ENCODE measurements at regions not wholly inside any gene's neighbourhood (a gene's known extent, or its start where the extent isn't known, plus 50 kb on each side); places are given as distances from the start of the nearest gene placed in this dataset.

DNA sequence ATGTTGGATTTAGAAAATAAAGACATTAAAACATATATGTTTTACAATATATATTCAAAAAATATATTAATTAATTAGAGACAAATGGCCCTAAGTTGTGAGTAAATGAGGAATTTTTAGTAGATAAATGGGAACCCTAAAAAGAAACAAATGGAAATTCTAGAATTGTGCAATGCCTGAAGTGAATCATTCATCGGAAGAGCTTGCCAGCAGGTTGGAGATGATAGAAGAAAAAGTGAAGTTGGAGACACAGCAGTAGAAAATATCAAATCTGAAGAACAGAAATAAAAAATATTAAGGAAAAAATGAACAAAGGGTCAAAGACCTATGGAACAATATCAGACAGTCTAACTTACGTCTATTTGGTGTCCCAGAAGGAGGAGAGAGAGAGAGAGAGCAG lies 109.4 kb upstream of the NEDD9 start:
- Histone ChIP-seq H3K27ac (no peak overlapping the region), H3K36me3 (no peaks in the 10 kb centered on the region), H3K27me3 (no peaks in the 10 kb centered on the region), H3K4me1 (no peaks in the 10 kb centered on the region), H3K9me3 (peaks cover 0 to 12% (median 0%) of the 10 kb centered on the region in 4 donors), H3K4me3 (no peak overlapping the region)
- TF ChIP-seq, protein P1, sequence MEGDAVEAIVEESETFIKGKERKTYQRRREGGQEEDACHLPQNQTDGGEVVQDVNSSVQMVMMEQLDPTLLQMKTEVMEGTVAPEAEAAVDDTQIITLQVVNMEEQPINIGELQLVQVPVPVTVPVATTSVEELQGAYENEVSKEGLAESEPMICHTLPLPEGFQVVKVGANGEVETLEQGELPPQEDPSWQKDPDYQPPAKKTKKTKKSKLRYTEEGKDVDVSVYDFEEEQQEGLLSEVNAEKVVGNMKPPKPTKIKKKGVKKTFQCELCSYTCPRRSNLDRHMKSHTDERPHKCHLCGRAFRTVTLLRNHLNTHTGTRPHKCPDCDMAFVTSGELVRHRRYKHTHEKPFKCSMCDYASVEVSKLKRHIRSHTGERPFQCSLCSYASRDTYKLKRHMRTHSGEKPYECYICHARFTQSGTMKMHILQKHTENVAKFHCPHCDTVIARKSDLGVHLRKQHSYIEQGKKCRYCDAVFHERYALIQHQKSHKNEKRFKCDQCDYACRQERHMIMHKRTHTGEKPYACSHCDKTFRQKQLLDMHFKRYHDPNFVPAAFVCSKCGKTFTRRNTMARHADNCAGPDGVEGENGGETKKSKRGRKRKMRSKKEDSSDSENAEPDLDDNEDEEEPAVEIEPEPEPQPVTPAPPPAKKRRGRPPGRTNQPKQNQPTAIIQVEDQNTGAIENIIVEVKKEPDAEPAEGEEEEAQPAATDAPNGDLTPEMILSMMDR (IDR thresholded peaks at IDR 0.05) = no peak
- TF ChIP-seq POLR2A (IDR thresholded peaks at IDR 0.05) (no peak), EP300 (IDR thresholded peaks at IDR 0.05) (no peak)
- 68% methylated on average over 2 of the region's 2 CpGs for WGBS, 2 donors
- DNase-seq (ENCODE audit: low spot score in 2 of 2) = no peak

DNA sequence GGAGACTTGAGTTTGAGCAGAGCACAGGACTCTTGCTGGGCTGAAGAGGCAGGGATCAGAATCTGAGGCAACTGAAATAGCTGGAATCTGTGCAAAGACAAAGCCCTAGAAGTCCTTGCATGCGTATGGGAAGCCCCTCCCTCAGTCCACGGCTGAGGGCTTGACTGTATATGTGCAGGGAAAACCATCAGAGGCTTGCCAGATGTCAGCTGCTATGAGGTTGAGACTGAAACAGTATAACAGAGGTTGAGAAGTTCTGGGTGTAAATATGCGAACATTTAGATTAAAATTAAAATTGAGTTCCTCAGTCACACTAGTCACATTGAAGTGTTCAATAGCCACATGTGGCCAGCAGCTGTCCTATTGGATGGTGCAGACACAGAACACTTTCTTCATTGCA lies 108.8 kb upstream of the NEDD9 start:
- Histone ChIP-seq H3K27me3 (no peaks in the 10 kb centered on the region), H3K4me1 (no peaks in the 10 kb centered on the region), H3K9me3 (peaks cover 0 to 12% (median 0%) of the 10 kb centered on the region in 4 donors), H3K4me3 (no peak overlapping the region), H3K36me3 (no peaks in the 10 kb centered on the region), H3K27ac (no peak overlapping the region)
- WGBS, 2 donors = 72 to 74% methylated on average over 3 of the region's 3 CpGs
- TF ChIP-seq POLR2A (IDR thresholded peaks at IDR 0.05) (no peak), EP300 (IDR thresholded peaks at IDR 0.05) (no peak)
- TF ChIP-seq, protein P1 (IDR thresholded peaks at IDR 0.05) = no peak
- DNase-seq (ENCODE audit: low spot score in 2 of 2) = no peak

DNA sequence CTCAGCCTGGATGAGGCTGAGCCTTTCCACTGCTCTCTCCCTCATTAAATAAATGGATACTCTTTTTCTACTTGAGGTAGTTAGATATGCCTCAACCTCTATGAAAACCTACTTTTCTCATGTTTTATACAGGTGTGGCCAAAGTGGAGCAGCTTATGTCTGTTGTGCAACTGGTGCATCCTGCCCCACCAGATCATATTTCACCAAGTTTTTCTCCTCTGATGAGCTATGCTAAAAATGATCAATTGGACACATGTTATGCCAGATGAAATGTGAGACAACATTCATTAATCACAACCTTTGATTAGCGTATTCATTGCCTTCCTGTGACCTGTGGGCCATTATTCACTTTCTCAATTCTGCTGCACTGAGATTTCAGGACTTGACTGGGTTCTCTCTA lies 106.9 kb upstream of the NEDD9 start:
- Histone ChIP-seq H3K4me3 (no peak overlapping the region), H3K4me1 (no peaks in the 10 kb centered on the region), H3K9me3 (peaks cover 0 to 12% (median 0%) of the 10 kb centered on the region in 4 donors), H3K36me3 (no peaks in the 10 kb centered on the region), H3K27ac (no peak overlapping the region), H3K27me3 (no peaks in the 10 kb centered on the region)
- 94 to 98% methylated on average over 1 of the region's 1 CpG for WGBS, 2 donors
- DNase-seq (ENCODE audit: low spot score in 2 of 2) = no peak
- TF ChIP-seq EP300 (IDR thresholded peaks at IDR 0.05) (no peak), POLR2A (IDR thresholded peaks at IDR 0.05) (no peak)
- TF ChIP-seq, protein P1 (IDR thresholded peaks at IDR 0.05) = no peak

DNA sequence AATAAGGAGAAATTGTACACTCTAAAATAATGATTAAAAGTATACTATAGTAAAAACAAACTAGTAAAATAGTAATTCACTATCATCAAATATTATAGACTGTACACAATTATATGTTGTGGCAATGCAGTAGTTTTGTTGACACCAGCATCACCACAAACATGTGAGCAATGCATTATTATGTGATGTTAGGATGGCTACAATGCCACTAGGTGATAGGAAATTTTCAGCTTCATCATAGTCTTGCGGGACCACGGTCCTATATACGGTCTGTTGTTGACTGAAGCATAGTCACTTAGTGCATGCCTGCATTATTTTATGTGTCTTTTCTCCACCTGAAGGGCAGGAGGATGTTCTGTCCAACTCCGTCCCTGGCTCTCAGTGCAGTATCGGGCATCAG lies 104.8 kb upstream of the NEDD9 start:
- TF ChIP-seq, protein P1 (IDR thresholded peaks at IDR 0.05) = no peak
- TF ChIP-seq EP300 (IDR thresholded peaks at IDR 0.05) (no peak), POLR2A (IDR thresholded peaks at IDR 0.05) (no peak)
- H3K4me1 ChIP-seq = no peaks in the 10 kb centered on the region
- H3K27me3 ChIP-seq = no peaks in the 10 kb centered on the region
- H3K9me3 ChIP-seq = peaks cover 0 to 12% (median 0%) of the 10 kb centered on the region in 4 donors
- H3K27ac ChIP-seq = no peak overlapping the region
- no peak for DNase-seq (ENCODE audit: low spot score in 2 of 2)
- no peaks in the 10 kb centered on the region for H3K36me3 ChIP-seq
- H3K4me3 ChIP-seq = no peak overlapping the region
- WGBS, 2 donors = 94 to 98% methylated on average over 5 of the region's 5 CpGs

DNA sequence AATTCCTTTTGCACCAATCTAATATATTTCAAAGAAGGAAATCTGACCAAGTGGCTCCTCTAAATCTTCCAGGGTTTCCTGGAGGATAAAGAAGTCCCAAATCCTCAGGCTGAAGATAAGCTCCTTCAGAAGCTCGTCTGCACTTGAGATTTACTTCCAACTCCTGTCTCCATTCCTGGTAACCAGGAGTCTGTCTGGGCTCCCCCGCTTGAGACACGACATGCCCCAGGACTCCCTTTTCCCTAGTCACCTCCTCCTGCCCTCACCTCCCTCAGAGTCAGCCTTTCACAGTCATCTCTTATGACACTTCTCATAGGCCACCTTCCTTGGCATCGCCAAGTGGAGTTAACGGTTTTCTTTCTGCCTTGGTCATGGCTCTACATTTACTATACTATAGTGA lies 103.4 kb upstream of the NEDD9 start:
- Histone ChIP-seq H3K4me3 (no peak overlapping the region), H3K9me3 (peaks cover 0 to 2% (median 0%) of the 10 kb centered on the region in 4 donors), H3K27ac (no peak overlapping the region), H3K36me3 (no peaks in the 10 kb centered on the region), H3K4me1 (peaks cover 0 to 4% (median 2%) of the 10 kb centered on the region in 4 donors), H3K27me3 (no peaks in the 10 kb centered on the region)
- TF ChIP-seq POLR2A (IDR thresholded peaks at IDR 0.05) (no peak), EP300 (IDR thresholded peaks at IDR 0.05) (no peak)
- TF ChIP-seq, protein P1 (IDR thresholded peaks at IDR 0.05) = no peak
- no peak for DNase-seq (ENCODE audit: low spot score in 2 of 2)
- 86 to 88% methylated on average over 5 of the region's 5 CpGs for WGBS, 2 donors
